ENCODE measurements at regions not wholly inside any gene's neighbourhood (a gene's known extent, or its start where the extent isn't known, plus 50 kb on each side); places are given as distances from the start of the nearest gene placed in this dataset.

DNA sequence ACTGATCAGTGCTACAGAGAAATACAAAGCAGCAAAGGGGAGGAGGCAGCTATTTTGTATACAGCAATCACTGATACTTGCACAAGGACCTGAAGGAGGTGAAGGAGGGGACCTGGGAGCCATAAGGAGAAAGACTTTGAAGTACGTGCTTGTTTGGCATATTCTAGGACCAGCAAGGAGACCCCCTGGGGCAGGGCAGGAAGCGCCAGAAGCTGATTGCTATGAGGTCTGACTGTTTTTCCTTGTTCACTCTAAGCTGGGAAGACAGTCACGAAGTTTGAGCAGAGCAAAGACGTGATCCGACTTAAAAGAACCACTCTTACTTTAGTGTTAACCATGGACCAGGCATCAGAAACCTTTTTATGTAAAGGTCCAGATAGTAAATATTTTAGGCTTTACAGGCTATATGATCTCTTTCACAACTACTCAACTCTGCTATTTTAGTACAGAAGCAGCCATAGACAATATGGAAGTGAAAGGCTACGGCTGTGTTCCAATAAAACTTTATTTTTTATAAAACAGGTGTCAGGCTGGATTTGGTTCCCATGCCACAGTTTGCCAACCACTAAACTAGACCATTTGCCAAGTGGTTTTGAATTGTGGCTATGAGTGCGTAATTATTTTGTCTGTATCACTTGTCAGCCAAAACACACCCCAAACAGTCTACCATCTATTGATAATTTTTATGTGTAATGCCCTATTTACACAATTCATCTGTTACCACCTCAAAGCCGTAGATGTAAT lies 217.9 kb downstream of the PRL start:
- no peak for DNase-seq
- H3K36me3 ChIP-seq = no peaks in the 10 kb centered on the region
- no peak for ATAC-seq
- TF ChIP-seq, protein P1, sequence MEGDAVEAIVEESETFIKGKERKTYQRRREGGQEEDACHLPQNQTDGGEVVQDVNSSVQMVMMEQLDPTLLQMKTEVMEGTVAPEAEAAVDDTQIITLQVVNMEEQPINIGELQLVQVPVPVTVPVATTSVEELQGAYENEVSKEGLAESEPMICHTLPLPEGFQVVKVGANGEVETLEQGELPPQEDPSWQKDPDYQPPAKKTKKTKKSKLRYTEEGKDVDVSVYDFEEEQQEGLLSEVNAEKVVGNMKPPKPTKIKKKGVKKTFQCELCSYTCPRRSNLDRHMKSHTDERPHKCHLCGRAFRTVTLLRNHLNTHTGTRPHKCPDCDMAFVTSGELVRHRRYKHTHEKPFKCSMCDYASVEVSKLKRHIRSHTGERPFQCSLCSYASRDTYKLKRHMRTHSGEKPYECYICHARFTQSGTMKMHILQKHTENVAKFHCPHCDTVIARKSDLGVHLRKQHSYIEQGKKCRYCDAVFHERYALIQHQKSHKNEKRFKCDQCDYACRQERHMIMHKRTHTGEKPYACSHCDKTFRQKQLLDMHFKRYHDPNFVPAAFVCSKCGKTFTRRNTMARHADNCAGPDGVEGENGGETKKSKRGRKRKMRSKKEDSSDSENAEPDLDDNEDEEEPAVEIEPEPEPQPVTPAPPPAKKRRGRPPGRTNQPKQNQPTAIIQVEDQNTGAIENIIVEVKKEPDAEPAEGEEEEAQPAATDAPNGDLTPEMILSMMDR (IDR thresholded peaks at IDR 0.05) = no peak
- no peak overlapping the region for H3K27ac ChIP-seq
- intact Hi-C loops (cut with DNase I) = no loop called here
- H3K4me3 ChIP-seq = no peak overlapping the region
- H3K9me3 ChIP-seq = no peaks in the 10 kb centered on the region
- no peaks in the 10 kb centered on the region for H3K27me3 ChIP-seq (ENCODE audit: low read depth)
- H3K4me1 ChIP-seq = no peaks in the 10 kb centered on the region

DNA sequence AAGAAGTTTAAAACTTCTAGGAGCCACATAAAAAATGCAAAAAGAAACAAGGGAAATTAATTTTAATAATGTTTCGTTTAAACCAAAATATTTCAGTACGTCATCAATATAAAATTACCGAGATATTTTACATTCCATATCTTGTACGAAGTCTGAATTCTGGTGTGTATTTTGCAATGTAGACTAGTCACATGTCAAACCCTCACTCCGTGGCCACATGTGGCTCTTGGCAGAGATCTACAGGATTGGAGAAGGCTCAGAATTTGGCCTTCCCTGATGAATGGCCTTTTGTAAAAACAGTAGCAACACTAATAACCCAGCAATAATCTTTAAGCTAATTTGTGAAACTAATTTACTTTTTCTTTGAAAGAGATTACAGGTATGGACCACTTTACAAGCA lies 217.1 kb downstream of the PRL start:
- intact Hi-C loops (cut with DNase I) = no loop called here
- DNase-seq (no peak), ATAC-seq (no peak)
- no peak overlapping the region for H3K4me3 ChIP-seq
- no peaks in the 10 kb centered on the region for H3K36me3 ChIP-seq
- H3K27ac ChIP-seq = no peak overlapping the region
- no peaks in the 10 kb centered on the region for H3K9me3 ChIP-seq
- TF ChIP-seq, protein P1 (IDR thresholded peaks at IDR 0.05) = no peak
- H3K4me1 ChIP-seq = no peaks in the 10 kb centered on the region
- no peaks in the 10 kb centered on the region for H3K27me3 ChIP-seq (ENCODE audit: low read depth)

DNA sequence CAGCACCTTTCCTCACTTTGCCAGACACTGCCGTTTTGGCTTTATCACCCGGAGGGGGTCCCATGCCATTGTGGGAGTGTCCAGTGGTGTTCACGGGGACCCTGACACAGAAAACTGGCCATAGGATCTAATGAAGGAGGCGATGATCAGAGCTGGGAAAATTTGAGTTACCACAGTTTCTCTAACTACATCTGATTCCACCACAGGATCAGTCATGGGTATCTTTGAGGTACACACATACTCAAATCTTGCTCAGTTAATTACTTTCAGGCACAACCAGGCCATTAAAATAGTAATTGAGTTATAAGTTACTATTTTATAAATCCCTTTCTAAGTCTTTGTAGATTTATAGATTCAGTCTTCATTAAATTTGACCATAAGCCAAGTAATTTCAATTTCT lies 215.1 kb downstream of the PRL start:
- H3K4me3 ChIP-seq = no peak overlapping the region
- no peaks in the 10 kb centered on the region for H3K4me1 ChIP-seq
- H3K36me3 ChIP-seq = no peaks in the 10 kb centered on the region
- H3K9me3 ChIP-seq = no peaks in the 10 kb centered on the region
- DNase-seq (no peak), ATAC-seq (no peak)
- no peak overlapping the region for H3K27ac ChIP-seq
- TF ChIP-seq, protein P1 (IDR thresholded peaks at IDR 0.05) = no peak
- H3K27me3 ChIP-seq (ENCODE audit: low read depth) = no peaks in the 10 kb centered on the region
- intact Hi-C loops (cut with DNase I) = no loop called here

DNA sequence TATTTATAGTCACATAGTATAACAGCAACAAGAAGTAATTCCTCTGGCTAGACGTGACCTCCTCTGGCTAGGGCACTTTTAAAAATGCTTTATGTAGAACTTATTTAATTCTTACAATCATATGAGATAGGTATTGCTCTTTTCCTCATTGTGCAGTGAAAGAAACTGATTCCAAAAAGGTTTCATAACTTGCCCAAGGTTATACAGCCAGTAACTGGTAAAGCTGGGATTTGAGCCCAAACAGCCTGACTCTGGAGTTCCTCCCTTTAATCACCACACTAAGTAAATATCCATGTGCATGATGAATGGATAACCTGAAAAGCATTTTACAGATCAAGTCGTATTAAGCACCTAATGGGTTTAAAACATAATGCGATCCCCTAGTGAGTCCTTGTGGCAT lies 214.6 kb downstream of the PRL start:
- no peak overlapping the region for H3K27ac ChIP-seq
- DNase-seq (no peak), ATAC-seq (no peak)
- no peak overlapping the region for H3K4me3 ChIP-seq
- no peaks in the 10 kb centered on the region for H3K27me3 ChIP-seq (ENCODE audit: low read depth)
- TF ChIP-seq, protein P1 (IDR thresholded peaks at IDR 0.05) = no peak
- H3K9me3 ChIP-seq = no peaks in the 10 kb centered on the region
- H3K4me1 ChIP-seq = no peaks in the 10 kb centered on the region
- intact Hi-C loops (cut with DNase I) = no loop called here
- H3K36me3 ChIP-seq = no peaks in the 10 kb centered on the region

DNA sequence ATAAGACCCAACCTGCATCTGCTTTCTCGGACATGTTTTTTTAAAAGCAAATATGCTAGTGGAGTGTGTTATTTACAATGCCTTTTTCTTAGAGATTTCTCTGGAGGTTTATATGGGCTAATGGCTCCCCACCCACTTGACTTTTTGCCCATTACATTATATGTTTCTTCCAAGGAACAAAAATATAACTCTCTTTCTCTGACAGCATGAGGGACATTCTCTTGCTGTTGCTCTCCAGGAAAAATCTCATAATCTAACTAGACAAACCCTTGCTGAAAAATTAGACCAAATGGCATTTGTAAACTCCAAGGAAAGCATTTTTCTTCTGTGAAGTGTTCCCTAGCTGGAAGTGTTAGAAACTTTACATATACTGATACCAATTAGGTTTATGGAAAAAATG lies 213.7 kb downstream of the PRL start:
- intact Hi-C loops (cut with DNase I) = no loop called here
- DNase-seq (no peak), ATAC-seq (no peak)
- no peaks in the 10 kb centered on the region for H3K36me3 ChIP-seq
- TF ChIP-seq, protein P1 (IDR thresholded peaks at IDR 0.05) = no peak
- no peaks in the 10 kb centered on the region for H3K9me3 ChIP-seq
- no peaks in the 10 kb centered on the region for H3K4me1 ChIP-seq
- no peaks in the 10 kb centered on the region for H3K27me3 ChIP-seq (ENCODE audit: low read depth)
- H3K27ac ChIP-seq = no peak overlapping the region
- no peak overlapping the region for H3K4me3 ChIP-seq

Data from lower lobe of right lung (tissue), 2 donors.